Amniotic stem cell (primary cell): ENCODE measurements at regions not wholly inside any gene's neighbourhood (a gene's known extent, or its start where the extent isn't known, plus 50 kb on each side); places are given as distances from the start of the nearest gene placed in this dataset.
"Not testable (repeated sequence)": the region's sequence is repeated elsewhere in the genome, so short reads cannot be mapped to it uniquely, and the experiment has no call there.

Experiments used
- DNase-seq: peaks from one replicate; lab custom pipeline; 2025; lab: John Stamatoyannopoulos, UW

DNA sequence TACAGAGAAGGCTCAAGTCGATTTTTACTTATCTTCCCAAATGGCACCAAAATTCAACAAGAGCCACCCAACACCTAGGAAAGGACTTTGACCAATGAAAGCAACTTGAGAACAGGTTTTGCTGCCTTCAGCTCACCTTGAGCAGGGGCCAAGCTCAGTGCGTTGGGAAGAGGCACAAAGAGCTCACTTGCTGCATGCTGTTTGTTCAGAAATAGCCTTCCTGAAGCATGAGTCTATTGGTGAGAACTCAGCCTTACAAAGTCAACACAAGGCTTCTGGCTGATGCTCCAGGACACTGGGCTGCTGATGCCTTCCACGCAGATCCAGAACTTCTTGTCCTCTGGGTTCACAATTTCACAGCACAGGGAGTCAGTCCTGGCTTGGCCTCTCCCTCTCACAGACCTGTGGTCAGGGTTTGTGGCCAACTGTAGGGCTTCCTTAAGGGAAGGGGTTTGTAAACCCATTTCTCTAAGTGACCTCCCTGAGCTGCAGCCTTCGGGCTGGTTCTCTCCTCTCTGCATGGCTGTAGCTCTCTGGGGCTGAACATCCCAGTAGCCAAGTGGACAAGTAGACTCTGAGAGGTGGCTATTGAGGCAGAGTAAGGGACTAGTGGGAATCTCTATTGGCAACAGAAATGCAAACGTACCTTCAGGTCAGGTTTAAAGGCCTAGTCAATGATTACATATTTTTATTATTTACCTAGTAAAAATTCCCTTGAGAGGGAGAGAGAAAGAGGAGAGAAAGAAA is 124.7 kb upstream of the GATA6 start:
- DNase-seq, result no peak

DNA sequence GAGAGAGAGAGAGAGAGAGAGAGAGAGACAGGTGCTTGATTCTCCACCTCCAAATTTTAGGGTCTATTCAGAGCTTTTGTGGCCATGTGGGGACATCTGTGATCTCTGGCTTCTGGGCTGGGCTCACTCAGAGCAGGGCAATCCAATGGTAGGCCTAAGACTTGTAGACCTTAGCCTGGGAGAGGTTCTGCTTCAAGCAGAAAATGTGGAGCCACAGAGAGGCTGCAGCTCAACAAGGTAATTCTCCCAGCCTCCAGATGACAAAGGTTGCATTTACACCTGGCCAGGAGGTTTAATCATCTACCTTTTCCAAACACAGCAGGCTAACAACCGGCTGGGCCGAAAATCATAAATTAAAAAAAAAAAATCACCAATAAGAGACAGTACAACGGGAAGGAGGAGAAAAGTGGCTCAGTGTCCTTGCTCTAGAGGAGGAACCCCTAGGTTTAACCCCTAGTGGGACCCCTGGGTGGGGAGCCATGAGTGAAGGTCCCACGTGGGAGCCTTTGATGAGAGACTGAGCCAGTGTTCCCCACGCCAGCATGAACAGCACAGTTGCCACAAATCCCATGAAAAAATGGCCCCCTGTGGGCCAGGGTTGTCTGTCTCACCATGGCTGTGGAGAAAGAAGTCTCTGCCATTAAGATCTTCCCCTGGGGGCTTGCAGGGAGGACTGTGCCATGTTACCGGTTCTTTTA is 124.0 kb upstream of the GATA6 start:
- no peak for DNase-seq

DNA sequence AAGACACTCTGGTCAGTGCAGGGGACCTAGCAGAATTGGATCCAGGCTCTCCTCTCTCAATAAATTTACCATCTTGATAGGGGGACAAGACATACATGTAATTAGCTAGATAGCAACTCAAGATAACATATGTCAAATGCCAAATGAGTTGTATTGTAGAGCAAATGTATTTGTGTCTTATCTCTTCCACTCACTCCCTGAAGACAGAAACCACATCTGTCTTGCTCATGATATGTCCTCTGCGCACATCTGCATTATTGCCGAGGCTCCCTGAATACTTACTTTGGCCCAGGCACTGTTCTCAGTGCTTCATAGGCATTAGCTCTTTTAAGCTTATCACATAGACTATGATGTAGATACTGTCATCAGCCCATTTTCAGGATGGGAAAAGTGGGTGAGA is 122.9 kb upstream of the GATA6 start:
- no peak for DNase-seq

DNA sequence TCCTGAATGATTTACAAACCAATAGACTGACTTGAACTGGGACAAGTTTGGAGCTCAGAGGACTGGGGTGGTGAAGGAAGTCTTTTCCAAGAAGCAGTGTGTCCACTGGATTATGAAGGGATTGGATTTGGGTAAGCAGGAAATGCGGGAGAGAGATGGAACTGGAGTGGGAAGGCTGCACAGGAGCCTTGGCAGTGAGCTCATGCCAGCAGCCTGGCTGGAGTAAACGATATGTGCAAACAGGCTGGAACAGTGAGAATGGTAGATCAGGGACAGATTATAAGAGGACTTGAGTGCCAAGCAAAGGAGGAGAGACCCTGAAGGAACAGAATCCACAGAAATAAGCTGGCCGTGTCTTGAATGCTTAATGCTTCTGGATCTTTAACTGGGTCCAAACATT is 121.9 kb upstream of the GATA6 start:
- DNase-seq, result no peak

DNA sequence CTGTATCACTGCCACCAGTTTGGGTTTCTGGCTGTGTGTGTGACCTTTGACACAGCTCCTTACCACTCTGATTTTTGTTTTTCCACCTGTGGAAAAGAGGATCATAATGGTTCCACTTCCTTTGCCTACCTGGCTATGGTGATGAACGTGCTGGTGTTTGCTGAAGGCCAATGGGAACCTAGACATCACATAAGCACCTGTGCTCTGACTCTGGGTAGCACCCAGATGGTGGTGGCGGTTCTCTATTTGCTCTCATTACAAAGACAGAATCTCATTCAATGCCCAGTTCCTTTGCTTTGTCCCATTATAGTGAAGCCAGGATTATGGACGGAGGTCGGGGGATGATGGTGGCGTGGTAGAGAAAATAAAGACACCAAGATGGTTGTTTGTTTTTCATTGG is 121.2 kb upstream of the GATA6 start:
- DNase-seq, result no peak

DNA sequence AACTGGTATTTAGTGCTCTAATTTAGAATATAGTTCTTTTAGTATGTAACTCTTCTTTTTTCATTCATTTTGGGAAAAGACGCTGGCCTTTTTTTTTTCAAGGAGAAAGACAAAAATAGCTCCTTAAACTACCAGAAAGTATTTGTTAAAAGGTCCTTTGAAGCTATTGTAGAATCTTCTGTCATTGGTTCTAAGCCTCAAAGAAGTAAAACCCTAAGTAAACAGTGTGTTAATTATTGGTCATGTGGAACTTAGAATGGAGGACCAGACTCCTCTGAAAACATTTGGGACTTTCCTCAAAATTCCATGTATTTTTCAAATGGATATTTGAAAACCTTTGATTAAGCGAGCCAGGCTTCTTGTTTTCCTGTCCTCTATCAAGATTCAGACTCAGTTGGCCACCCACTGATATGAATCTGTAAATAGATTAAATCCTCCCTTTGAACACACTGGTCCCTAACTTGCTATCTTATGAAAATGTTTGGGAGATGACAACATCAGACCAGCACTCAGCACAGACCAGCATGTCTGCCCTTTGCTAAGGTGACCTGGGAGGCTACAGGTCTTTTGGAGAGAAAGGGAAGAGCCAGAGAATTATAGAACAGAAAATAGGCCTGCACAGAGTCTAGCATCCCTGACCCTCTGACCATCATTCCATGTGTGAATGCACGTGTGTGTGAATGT is 120.3 kb upstream of the GATA6 start:
- no peak for DNase-seq

DNA sequence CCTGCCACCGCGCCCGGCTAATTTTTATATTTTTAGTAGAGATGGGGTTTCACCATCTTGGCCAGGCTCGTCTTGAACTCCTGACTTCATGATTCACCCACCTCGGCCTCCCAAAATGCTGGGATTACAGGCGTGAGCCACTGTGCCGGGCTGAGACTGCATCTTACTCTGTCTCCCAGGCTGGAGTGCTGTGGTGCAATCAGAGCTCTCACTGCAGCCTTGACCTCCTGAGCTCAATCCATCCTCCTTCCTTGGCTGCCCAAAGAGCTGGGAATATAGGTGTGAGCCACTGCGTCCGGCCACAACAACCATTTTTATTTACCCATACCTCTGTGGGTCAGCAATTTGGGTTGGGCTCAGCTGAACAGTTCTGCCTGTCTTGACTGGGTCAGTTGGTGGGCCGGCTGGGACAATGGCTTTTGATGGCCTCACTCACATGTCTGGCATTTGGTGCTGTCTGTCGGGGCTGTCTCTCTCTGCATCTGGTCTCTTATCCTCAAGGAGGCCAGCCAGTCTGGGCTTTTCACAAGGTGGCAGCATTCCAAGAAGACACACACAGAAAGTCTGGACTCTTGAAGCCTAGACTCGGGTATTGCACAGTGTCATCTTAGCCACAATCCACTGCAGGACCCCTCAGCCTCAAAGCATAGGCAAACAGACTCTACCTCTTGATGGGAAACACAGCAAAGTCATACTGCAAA is 116.8 kb upstream of the GATA6 start:
- no peak for DNase-seq

DNA sequence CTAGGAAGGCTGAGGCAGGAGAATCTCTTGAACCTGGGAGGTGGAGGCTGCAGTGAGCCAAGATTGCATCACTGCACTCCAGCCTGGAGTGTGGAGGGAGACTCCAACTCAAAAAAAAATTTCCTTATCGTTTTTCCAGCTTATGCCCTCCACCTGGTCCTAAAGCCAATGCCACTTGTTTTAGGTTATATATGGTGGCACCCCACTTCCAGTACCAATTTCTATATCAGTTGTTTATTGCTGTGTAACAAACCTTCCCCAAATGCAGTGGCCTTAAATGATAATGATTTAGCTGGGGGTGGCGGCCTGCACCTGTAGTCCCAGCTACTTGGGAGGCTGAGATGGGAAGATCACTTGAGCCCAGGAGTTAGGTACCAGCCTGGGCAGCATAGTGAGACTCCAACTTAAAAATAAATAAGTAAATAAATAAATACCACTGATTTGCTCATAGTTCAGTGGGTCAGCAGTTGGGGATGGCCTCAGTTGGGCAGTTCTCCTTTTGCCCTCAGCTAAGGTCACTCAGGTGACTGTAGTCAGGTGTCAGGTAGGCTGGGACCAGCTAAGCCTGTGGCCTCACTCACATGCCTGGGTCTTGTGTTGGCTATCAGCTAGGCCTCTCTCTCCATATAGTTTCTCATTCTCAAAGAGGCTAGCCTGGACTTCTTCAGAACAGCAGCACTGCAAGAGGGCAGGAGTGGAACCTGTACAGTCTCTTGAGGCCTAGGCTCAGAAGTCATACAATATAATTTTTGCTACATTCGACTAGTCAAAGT is 113.7 kb upstream of the GATA6 start:
- no peak for DNase-seq

DNA sequence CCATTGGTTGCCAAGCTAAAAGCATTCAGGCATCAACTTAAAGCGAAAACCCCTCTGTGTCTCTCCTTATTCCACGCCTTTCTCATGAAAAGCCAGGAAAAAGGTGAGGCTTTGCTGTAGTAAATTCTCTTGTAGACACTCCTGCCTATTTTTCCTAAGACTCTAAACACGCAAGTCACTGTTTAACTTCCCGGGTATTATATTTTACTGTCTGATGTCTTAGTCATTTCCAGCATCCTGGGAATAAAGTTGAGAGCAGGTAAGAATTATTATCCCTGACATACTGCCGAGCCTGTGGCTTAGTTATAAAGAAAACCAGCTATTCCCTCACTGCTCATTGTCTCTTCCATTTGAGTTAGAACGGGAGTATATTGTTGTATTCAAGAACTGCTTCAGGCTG is 112.4 kb upstream of the GATA6 start:
- no peak for DNase-seq

DNA sequence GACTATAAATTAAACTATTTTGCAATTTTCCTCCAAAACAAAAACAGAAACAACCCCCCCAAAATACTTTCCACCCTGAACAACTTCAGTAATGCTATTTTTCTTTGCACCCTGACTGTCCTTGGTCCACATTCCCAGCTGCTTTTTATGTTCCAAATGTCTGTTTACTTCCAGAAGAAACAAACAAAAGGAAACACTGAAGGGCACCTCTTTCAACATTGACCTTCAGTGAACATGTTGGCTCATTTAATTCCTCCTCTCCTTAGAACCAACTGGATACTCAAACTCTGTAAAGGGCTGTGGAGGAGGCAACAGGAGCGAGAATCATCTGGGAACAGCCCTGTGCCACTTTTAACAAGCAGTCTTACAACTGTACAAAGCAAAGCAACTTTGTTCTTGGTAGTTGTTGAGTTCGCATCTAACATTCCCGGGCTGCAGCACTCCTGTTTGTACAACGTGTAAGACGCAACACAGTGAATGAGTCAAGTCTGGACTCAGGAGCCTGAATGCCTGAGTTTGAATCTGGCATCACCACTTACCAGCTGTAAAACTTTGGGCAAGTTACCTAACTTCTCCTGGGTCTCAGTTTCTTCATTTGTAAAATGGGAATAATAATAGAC is 111.4 kb upstream of the GATA6 start:
- no peak for DNase-seq

DNA sequence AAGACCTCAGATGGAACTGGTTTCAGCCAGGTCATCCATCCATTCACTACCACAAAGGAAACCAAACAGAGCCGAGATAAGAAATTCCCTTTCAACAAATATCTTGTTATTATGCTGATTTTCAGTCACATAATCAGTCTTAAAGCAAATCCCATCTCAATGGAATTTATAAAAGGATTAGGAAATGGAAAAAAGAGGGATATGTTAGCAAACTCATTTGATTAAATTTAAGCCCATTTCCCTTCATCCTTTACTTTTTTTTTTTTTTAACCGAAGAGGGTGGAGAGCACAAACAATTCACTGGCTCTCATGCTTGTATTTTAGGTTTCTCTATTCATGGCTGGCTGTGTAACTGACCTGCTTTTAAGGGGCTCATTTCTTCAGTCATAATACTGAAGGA is 109.0 kb upstream of the GATA6 start:
- DNase-seq, result no peak

DNA sequence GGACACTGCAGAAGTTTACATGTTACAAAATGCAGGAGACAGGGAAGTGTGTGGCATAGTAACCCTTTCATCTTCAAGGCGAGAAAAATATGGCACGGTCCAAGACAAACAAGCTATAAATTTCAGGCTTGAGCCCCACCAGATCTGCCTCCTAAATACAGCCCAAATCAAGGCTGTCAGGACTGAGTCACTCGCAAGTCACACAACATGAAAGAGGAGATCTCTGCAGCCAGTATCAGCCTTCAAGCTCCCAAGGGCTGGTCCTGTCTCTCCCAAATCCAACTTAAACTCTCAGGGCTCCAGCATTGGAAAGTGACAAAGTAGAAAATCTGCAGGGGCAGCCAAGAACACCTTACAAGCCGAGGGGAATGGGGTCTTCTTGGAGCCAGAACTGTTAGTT is 106.3 kb upstream of the GATA6 start:
- no peak for DNase-seq

DNA sequence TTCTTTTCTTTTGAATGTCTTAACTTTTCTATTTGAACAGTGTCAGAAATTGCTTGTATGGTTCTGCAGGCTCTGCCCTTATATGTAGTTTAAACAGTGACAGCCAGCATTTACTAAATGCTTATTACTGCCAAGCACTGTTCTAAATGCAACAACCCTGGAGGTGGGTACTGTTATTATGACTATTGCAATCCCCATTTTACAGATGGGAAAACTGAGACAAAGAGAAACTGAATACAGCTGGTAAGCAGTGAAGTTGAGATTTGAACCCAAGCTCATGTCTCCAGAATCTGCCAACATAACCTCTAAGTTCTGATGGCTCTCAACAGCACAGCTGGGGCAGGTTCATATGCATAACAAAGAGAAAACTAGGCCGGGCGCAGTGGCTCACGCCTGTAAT is 105.7 kb upstream of the GATA6 start:
- no peak for DNase-seq

DNA sequence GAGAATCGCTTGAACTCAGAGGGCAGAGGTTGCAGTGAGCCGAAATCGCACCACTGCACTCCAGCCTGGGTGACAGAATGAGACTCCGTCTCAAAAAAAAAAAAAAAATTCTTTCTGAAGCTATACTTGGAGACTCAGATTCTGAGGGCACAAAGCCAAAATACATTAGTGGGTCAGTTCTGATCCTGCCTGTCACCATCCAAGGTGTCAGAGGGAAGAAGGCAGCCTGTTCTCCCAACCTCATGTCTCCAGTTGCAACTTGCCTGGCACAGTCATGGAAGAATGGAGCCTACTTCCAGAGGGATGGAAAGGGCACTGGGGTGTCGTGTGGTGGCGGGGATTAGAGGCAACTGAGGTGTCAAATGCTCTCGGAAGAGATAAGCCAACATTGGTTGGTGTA is 104.8 kb upstream of the GATA6 start:
- DNase-seq, result no peak

DNA sequence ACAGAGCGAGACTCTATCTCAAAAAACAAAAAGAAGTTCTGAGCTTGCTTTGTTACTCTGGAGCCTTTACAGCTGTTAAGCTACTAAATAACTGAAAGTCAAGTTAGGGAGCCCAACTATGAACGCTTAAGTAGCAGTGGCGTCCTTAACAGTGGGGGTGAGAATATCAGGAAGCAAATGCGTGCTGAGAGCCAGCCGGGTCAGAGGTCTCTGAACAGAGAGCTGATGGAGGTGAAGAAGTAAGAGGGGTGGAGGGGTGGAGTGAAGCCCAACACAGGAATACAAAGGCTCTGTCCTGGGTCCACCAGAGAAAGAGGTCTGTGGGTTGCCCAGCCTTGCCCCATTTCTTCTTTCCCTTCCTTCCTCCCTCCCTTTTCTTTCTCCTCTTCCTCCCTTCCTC is 104.1 kb upstream of the GATA6 start:
- no peak for DNase-seq

DNA sequence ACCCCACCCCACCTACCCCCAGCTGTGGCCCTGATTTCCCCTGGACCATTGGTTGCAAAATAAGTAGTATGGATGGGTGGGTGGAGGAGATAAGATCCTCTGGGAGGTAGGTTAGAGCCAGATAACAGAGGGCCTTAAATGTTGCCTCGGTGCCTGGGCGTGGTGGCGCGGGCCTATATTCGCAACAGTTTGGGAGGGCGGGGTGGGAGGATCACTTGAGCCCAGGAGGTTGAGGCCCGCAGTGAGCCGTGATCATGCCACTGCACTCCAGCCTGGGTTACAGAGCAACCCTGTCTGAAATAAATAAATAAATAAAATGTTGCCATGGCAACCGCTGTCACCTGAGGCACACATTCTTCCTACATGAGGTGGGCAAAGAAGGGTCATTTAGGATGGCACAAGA is 103.3 kb upstream of the GATA6 start:
- DNase-seq, result no peak

DNA sequence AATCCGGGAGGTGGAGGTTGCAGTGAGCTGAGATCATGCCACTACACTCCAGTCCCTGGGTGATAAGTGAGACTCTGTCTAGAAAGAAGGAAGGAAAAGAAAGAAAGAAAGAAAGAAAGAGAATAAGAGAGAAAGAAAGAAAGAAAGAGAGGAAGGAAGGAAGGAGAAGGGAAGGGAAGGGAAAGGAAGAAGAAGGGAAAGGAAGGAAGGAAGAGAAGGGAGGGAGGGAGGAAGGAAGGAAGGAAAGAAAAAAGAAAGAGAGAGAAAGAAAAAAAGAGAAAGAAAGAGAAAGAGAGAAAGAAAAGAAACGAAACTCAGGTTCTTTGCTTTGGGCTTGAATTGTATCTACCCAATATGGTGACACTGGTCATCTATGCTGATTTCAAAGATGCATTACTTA is 102.3 kb upstream of the GATA6 start:
- no peak for DNase-seq

DNA sequence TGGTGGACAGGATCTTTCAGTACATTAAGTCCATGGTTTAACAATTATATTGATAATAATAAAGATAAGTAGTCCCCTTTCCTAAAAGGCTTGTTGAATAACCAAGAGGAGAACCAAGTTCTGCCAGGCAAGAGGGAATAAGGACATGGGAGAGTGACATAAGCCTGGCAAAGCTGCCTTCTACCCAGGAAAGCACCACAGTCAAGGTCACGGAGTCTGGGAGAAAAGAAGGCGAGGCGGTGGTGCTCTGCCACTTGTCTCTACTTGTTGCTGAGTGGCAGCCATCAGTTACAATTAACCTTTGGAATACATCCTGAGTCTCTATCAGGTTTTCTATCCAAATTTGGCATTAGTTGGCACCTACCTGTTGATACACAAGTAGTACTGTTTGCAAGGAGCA is 101.7 kb upstream of the GATA6 start:
- no peak for DNase-seq

DNA sequence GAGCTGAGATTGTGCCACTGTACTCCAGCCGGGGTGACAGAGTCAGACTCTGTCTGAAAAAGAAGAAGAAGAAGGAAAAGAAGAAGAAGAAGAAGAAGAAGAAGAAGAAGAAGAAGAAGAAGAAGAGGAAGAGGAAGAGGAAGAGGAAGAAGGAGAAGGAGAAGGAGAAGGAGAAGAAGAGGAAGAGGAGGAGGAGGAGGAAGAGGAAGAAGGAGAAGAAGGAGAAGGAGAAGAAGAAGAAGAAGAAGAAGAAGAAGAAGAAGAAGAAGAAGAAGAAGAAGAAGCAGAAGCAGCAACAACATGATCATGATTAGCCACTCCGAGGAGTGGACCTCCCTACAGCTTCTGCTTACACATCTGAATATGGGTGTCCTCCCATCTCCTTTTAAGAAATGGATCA is 100.6 kb upstream of the GATA6 start:
- not testable (repeated sequence) for DNase-seq

DNA sequence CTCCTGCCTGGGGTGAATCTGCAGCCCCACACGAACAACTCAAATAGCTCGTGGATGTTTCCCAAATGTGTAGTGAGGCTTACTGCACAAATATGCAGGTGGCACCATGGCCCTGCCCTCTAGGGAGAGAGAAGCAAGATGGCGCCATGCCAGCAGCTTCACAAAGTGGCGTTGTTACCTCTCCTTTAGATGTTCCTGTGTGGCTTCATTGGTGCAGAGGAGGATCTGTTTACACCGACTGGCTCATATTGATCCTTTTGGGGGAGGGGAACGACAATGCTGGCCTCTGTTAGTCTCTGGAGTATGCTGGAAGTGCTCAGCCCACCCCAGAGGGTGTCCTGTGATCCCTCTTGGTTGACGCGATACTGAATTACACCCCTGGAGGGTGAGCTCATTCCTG is 99.5 kb upstream of the GATA6 start:
- no peak for DNase-seq

DNA sequence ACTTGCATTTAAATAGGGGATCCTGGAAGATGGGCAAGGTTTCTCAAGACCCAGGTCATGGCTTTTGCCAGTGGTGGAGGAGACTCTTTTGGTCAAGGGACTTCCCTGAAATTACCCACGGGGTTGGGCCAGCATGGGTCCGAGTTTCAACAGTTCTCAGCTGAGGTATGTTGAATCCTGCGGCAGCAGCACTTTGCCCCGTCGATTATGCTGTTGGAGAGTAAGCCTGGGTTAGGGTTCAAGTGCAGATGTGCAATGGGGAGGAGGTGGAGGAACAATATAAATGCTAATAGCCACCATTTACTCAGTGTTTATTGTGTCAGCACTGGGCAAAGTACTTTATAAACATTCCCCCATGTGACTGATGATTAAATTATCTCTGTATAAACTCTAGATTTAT is 96.0 kb upstream of the GATA6 start:
- DNase-seq, result no peak
